ENCODE measurements at regions not wholly inside any gene's neighbourhood (a gene's known extent, or its start where the extent isn't known, plus 50 kb on each side); places are given as distances from the start of the nearest gene placed in this dataset.

DNA sequence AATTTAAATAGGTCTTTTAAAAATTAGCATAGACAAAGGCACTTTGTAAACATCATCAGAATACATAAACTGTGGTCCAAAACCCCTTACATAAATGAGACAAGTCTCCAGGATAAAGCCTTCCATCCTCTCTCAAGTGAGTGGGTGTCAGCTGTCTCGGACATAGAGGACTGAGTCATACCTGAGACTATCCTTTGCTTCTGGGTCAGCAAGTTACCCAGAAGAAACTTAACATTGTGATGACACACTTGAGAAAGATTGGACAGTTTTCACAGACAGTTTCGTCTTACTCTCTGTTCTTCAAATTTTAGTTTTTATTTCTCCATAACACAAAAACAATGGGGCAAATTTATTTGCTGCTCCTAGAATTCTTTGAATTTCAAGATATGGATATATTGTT lies 838.0 kb downstream of the DHX35 start:
- no peak for DNase-seq

DNA sequence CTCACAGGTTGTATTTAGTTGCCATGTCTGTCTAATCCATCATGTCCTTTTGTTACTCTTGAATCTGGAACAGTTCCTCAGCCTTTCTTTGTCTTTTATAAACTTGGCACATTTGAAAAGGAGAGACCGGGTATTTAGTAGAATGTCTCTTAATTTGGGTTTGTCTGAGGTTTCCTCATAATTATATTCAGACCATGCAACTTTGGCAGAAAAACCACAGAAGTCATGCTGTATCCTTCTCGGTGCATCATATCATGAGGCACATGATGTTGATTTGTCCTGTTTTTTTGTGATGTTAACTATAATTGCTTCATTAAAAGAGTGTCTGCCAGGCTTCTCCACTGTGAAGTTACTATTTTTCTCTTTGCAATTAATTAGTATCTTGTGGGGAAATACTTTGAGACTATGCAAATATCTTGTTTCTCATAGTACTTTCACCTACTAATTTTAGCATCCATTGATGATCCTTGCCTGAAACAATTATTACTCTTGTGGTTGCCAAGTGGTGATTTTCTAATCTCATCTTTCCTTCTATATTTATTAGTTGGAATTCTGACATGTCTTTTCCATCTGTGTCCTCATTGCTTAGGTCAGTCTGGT lies 837.3 kb downstream of the DHX35 start:
- DNase-seq = no peak

DNA sequence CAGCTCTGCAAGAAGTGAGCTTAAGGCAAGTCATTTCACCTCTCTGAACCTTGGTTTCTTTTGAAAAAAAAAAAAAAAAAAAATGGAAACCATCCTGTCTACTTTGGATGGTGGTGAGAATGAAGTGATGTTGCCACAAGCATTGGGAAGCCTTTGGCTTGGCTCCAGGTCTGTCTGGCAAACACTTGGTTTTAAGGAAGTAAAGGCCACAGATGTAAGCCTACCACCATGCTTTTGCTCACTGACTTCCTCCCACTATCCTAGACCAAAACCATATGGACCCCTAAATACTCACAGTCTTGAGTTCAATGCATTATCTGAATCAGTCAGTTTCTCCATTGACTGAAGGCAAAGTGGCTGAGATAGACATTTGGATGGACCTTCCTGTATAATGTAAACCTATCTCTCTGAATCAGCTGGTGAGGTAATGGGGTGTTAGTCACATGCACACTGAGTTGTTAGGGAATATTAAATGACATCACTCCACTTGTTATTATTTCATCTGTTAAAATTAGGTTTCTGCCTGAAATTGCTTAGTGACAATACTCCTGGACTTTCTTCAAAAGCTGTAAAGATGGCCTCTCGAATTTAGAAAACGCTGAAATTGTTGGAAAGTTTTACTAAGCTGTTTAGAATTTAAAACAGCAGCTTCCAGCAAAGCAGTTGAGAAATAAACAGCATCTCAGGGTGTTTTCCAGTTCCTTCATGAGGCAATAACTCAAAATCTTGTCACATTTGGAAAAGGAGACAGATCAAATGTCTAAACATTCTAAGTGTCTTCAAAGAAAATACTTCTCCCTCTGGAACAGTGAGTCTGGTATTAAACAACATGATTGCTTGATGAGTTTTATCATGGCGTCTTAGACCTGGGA lies 833.5 kb downstream of the DHX35 start:
- DNase-seq = no peak

DNA sequence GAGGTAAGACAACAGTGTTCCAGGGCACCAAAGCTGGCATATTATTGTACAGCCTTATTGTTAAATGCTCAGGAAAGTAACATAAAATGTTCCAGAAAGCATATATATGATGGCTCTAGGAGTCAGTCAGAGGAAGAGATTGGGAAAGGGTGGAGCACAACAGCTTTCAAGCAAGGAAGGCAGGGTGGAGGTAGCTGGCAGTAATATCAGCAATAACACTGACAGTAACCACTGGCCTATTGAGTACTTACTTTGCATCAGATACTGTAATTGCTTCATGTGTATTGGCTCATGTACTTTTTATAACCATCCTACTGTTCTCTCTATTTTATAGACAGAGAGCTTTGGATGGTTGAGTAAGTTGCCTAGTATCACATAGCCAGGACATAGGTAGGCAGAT lies 830.2 kb downstream of the DHX35 start:
- no peak for DNase-seq

DNA sequence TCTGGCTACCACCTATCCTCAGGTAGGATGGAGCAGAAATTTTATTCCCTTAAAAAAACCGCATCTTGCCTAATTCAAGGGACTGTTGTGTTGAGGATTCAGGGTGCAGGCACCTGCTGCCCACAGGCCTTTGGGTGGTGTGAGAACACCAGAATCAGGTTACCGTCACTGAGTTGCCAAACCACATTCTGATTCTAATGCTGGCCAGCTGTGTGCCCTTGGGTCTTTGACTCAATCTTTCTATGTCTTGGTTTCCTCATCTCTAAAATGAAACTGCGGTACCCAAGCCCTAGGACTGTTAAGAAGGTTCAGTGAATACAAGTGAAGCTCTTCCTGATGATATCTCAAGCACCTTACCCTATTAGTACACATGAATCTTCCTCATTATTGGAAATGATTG lies 827.3 kb downstream of the DHX35 start:
- no peak for DNase-seq

DNA sequence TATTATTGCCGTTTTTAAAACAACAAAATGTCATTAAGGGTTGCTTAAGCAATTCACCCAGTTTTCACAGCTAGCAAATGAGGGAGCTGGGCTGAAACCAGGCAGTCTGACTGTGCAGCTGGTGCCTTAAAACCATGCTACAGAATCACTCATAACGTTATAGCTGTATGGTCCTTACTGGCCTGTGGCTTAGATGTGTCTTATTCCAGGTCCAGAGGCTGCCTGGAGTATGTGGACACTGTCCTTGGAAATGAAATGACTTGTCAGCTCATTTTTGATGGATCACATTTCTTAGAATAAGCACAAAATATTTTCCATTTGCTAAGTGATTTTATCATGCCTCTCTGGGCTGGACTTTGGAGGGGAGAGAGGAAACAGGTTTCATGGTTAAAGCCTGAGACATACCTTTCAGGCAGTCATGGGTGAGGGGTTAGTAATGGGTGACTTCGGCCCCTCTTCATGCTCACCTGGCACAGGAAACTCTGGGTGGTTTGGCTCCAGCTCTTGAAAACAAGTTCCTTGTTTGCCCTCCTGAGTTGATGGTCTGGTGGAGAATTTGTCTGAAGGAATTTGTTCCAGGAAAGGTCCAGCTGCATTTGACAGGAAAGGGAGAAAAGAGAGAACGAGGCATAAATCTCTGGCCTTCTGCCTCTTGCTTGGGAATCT lies 823.2 kb downstream of the DHX35 start:
- no peak for DNase-seq

DNA sequence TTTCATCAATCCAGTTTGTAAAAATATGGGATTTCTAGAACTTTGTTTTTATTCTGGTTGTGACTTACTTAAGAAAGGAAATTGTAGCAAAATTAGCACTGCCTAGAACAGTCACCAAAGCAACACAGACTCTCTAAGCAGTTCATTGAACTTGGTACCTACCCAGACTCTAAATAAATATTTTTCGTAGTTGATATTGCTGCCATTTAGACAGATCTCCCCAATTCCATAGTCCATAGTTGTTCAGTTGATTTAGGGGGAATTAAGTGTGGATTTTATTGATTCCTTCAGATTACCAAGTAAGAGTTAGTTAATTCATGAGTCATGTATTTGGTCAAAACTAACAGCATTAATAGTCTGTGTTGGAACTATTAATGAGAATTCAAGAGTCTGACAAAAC lies 822.5 kb downstream of the DHX35 start:
- no peak for DNase-seq

DNA sequence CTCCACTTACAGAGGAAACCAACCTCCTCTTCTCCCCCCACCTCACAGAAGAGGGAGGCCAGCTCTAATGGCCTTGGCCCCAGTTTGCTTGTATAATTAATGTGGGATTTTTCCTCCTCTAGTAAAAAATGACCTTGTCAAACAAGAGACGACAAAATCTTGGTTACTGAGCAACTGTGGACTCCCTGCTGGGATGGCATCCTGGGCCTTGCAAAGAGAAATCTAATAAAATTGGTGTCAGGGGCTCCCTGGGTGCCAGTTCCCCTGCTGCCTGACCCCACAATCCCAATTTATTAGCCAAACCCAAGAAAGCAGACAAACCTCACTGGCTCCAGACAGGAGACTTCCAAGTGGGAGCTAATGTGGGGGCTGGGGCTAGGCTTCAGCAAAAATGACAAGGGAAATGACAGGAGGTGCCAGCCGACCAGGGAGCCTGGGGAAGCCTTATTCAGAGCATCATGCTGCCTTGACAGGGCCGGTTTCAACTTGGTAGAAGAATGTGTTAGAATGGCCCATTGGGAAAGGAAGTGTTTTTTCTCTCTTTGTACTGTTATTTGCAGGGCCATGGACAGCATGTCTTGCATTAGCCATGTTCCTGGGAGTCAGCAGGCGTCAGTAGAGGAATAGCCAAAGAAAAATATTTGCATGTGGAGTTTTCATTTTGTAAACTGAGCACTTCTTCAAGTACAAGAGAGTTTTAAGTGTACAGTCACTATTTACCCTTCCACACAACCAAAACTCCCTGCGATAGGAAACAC lies 816.9 kb downstream of the DHX35 start:
- no peak for DNase-seq

DNA sequence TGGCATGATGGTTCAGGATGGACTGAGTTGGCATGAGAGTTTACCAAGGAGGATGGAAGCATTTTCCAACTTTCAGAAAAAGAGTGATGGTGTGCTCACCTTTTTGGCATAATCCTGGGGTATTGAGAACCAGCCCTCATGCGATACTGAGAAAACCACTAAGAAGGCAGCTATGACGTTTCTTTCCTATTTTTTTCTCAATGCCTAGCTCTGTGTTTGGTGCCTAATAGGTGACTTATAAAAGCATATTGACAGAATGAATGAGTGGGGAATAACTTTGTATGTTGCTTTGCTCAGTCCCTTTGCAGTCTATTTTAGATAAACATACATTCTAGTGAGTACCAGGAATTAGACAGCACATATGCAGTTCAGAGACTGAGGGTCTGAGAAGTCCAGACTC lies 816.3 kb downstream of the DHX35 start:
- DNase-seq = no peak

DNA sequence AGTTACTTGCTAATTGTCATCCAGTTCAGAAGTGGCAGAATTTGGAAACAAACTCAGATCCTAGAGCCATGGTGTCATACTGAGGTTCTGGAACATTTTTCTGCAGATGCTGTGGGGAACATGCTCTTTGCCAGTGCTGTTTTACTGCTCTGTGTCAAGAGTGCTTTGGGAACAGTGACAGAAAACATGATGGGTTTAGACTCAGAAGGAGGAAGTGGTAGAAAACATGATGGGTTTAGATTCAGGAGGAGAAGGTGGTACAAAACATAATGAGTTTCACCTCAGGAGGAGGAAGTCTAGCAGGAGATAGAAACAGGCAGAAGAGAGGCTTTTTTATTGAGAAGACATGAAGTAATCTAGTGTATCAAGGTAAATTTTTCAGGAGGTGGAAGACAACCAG lies 815.5 kb downstream of the DHX35 start:
- no peak for DNase-seq

DNA sequence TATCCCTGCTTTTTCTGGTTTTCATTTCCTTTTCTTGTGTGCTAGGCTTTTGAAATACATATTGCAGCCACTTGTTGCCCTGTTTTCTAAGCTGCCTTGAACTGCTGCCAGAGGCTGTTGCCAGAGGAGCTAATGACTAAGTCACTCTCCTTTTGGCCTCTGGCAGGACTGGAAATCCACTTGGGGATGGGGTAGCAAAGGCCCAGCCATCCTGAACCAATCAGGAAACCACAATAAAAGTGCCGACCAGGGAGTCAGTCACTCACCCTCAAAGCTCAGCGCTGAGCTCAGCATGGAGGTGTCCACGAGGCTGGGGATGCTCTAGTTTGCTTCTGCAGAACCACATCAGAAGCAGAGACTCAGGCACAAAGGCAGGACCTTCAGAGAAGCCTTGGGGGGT lies 813.0 kb downstream of the DHX35 start:
- no peak for DNase-seq

DNA sequence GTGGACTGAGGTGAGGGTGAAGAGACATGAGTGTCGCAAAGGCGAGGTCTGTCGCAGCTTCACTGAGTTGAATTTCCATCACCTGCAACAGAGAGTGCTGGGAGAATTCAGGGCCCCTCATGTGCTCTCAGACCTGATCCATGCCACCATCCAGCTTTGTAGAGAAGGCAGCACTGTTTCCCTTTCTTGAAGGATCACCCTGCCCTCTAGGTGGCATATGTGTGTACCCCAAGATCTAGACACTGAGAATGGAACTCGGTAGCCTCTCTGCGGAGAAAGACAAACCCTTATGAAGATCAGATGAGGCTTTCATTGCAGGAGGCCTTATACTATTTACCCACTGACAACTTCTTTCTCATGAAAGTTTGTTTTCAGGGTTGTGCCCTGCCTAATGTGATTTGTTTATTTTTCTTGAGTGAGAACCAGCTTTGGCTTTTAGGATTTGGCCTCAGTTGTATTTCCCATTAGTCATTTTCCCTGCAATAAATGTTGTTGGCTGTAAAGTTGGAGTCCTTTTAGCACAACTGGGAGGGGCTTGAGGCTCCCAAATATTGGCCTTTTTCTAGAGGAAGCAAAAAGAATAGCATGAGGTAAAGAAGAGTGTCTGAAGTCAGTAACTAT lies 811.3 kb downstream of the DHX35 start:
- no peak for DNase-seq

DNA sequence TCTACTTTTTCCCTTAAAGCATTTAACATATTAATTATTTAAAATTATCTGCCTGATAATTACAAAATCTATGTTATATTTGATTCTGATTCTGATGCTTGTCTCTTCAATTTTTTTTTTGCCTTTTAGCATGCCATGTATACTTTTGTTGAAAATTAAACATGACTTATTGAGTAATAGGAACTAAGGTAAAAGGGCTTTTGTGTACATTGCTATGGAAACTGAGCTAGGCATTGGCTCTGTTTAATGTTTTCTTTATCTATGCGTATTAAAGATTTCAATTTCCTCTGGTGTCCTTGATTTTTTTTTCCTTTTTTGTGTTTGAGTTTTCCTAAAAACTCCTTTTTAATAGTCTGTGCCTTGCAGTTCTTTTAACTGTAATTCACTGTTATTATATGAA lies 805.2 kb downstream of the DHX35 start:
- DNase-seq = no peak

DNA sequence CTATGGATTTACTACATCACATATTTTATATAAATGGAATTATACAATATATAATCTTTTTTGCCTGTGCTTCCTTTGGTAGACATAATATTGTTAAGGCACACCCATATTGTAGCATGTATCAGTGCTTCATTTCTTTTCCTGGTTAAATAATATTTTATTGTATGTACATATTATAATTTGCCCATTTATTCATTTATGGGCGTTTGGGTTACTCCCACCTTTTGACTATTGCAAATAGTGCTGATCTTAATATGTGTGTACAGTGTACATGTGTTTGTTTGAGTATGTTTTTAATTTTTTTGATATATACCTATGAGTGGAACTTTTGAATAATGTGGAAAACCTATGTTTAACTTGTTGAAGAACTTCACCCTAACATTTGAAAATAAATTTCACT lies 804.2 kb downstream of the DHX35 start:
- no peak for DNase-seq

DNA sequence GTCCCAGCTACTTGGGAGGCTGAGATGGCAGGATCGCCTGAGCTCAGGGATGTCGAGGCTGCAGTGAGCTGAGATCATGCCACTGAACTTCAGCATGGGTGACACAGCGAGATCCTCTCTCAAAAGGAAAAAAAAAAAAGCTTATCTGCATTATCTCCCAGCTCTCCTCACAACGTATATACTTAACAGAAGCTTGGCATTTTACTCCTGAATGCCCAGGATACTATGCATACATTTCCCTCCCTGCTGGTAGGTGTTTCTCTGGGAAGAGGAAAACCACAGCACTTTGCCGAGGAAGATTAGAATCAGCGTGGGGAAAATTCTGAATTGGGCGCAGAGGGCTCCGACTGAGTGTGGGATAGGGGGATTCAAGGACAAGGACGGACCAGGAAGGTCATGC lies 800.6 kb downstream of the DHX35 start:
- DNase-seq = no peak

DNA sequence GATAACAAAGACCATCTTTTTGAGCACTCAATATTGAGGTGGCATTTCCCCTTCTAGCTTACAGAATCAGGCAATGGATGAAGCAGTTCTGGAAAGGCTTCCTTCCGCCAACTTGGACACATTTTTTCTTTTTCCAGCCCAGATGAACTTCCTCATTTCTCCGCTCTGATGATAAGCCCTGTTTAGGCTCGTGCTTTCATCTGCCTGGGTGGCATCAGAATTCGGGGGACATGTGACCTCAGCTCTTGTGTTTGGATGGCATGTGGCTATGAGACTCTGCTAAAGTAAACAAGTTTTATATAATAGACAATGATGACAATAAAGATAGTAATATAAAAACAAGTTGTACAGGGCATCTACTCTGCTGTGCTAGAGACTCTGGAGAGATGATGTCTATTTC lies 796.7 kb downstream of the DHX35 start:
- no peak for DNase-seq

DNA sequence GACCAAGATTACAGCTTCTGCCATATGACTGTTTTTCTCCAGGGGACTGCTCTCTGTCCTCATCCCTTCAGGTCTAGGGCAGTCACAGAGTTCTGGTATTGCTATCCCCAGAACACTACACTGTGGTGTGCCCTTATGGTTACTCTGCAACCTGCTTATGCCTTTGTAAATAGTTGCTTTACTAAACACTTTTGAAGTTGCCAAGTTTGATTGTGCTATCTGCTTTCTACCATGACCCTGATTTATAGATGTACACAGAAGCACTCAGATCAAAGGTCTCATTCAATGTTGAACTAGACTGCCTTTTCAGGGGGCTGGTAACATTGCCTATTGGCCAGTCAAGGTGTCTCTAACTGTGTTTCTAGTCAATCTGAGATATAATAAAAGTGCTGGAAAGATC lies 794.7 kb downstream of the DHX35 start:
- no peak for DNase-seq

DNA sequence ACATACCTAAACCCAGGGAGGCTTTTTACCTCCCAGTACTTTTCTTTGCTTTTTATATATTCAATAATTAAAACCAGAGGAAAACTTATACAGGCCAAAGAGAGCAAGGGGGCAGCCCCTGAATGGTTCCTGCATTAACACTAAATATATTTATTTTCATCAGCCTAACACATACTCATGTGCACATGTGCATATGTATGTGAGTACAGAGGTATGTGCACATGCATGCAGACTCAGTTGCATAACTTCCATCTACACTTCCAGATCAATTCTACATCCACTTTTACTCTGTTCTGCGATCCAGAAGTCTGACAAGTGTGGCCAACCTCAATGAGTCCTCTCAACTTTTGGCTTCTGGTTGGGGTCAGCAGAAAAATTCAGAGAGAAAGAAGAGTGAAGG lies 794.2 kb downstream of the DHX35 start:
- no peak for DNase-seq

DNA sequence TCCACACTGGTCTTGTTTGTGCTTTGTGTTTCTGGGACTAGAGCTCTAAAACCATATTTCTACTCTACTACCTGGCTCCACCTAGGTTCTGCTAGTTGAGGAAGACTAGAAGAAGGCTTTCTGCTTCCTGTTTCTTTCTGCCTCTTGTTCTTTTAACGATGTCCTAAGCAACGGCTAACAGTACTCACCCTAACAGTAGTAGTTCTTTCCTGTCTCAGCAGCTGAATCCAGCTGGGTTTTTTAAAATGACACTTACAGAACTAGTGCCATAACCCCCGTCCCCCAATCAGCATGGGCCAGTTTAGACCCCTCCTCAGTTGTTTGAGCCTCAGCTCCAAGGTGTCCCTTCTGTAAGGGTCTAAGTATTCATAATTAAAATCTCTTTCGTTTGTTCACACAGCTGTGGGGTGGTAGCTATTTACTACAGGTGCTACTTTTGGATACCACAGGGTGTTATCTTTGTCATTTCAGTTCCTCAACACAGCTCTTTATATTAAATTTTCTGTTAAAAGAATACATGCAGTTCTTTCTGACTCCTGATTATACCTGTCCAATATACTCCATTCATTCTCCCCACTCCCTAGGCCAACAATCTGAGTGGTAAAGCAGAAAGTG lies 790.2 kb downstream of the DHX35 start:
- DNase-seq = no peak

DNA sequence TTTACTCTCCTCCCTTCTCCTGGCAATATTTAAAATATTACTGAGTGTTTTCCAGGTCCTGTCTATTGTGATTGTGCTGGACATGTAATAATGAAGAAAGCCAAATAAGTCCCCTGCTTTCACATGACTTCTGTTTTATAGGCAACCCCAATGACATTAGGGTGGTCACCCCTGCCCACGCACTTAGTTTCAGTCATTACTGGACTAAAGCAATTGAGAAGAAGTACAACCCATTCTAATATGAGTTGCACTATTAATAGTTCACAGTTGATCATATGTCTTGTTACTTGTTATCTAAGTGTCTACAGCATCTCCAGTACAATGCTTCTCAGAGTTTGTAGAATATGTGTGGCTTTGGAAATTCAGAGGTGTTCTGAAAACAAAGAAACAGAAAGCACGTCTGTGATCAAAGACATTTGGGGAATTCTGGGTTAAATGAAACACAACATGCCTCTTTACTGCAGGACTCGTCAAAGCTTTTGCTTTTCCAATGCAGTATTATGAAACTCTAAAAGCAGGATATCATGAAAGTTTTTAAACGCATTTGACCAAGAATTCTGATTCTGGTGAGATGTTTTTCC lies 789.5 kb downstream of the DHX35 start:
- no peak for DNase-seq

DNA sequence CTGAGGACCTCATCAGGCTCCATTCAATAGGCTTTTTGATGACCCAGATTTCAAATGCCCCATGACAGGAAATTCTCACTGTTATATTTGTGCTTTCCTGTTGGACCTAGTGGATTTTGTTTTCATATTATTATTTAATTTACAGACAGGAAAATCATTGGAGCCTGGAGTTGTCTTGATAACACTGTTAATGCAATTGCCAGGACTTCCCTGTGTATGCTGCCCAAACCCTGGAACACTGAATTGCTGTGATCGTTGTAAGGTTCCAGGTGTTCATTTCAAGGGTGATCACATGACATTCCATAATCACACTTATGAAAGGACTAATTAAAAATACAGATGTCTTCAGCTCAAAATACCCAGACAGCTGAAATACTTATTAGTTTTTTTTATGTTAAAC lies 783.2 kb downstream of the DHX35 start:
- DNase-seq = no peak

DNA sequence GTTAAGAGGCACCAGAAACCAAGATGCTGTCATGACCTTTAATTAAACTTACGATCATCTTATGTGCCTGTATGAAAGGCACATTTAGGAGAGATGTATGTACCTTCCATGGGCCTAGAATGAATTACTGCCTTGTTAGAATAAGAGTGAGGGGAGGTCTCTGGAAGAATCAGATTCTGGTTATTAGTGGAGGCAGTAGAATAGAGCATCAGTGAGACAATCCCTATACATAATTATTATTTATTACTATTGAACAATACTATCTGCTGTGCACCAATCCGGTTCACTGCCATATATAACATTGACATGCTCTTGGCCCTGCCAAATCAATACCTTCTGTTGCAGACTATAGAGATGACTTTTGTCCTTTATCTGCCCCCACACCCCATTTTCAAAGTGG lies 776.5 kb downstream of the DHX35 start:
- no peak for DNase-seq
